K562 (cell line): ENCODE measurements at regions not wholly inside any gene's neighbourhood (a gene's known extent, or its start where the extent isn't known, plus 50 kb on each side); places are given as distances from the start of the nearest gene placed in this dataset.

ENCODE experiments used
- ATAC-seq: fragments of 200-7000 bp; cut with Tn5 transposase; 3 replicates; pipeline ENCODE4 v1.9.1; 2020; ENCODE audit warnings: moderate library complexity
- BruUV-seq: library from RNA; stranded (reverse); fragments of 400-500 nt; replicated peaks from 2 replicates; lab custom pipeline; 2021; lab: Mats Ljungman, UMichigan
- CTCF ChIA-PET: fragments of 300-600 bp; formaldehyde crosslinking; extraction: SDS; loops from one replicate; lab custom pipeline; 2021; ENCODE audit warnings: low intra/inter-chr PET ratio; lab: Yijun Ruan, JAX
- POLR2A ChIA-PET: fragments of 300-600, 350-650 bp; sonication (Branson Sonifier 250); formaldehyde crosslinking; extraction: SDS; loops from one replicate; lab custom pipeline; 2021; ENCODE audit warnings: antibody characterized with exemption, inconsistent platforms; lab: Yijun Ruan, JAX
- DNase-seq, 4 experiments: peaks; one replicate each; pipeline versions ENCODE4 v3.0.0 to v3.0.0-alpha.2; 2011 to 2018; ENCODE audit warnings: low spot score in 3 of 4, mixed read lengths in 3 of 4; ENCODE audit errors: extremely low read depth in 1 of 4
- FAIRE-seq: peaks from 2 replicates; lab custom pipeline; 2011; peaks lifted over from hg19 to GRCh38; lab: Jason Lieb, UNC
- H2AFZ ChIP-seq: 2 replicates; pipeline ENCODE4 v1.6.0; 2011; ENCODE audit warnings: low read depth, low read length, control low read depth, inconsistent platforms
- H3K27ac ChIP-seq: fragments of 200-600 bp; 3 replicates; pipeline ENCODE4 v1.8.0; 2011; ENCODE audit warnings: low read depth, mild to moderate bottlenecking, control low read depth, inconsistent platforms, low read length, moderate library complexity, mixed read lengths; ENCODE audit errors: extremely low read depth
- H3K27me3 ChIP-seq, 2 experiments: fragments of 300-600 bp in 1 of 2; 2 replicates in 1 of 2; 3 replicates in 1 of 2; pipeline versions ENCODE4 v1.6.0 to v1.8.0; 2011; ENCODE audit warnings: inconsistent platforms in 2 of 2, low read length in 2 of 2, mild to moderate bottlenecking in 1 of 2, mixed read lengths in 1 of 2, moderate library complexity in 1 of 2; ENCODE audit not compliant: control insufficient read depth in 2 of 2, insufficient read depth in 2 of 2
- H3K36me3 ChIP-seq: fragments of 300-600 bp; 3 replicates; pipeline ENCODE4 v1.8.0; 2011; ENCODE audit warnings: mild to moderate bottlenecking, low read length, inconsistent platforms; ENCODE audit not compliant: control insufficient read depth, insufficient read depth
- H3K4me1 ChIP-seq, 2 experiments: fragments of 200-600 bp in 1 of 2; replicated peaks in 1 of 2; 2 replicates in 1 of 2; 3 replicates in 1 of 2; pipeline versions ENCODE4 v1.5.1 to v1.8.0; 2011; ENCODE audit warnings: inconsistent platforms in 2 of 2, low read length in 2 of 2, mild to moderate bottlenecking in 1 of 2, mixed read lengths in 1 of 2, moderate library complexity in 1 of 2; ENCODE audit not compliant: control insufficient read depth in 2 of 2, insufficient read depth in 2 of 2
- H3K4me2 ChIP-seq: 2 replicates; pipeline ENCODE4 v1.6.1; 2011; ENCODE audit warnings: low read length, control low read depth, inconsistent platforms, mixed read lengths; ENCODE audit not compliant: insufficient read depth
- H3K4me3 ChIP-seq: fragments of 200-600 bp; sonication (generic), shearing (Covaris generic); 2 replicates; pipeline ENCODE4 v1.5.1; 2016; ENCODE audit warnings: control low read depth, inconsistent platforms
- H3K79me2 ChIP-seq: fragments of 200-600 bp; 3 replicates; pipeline ENCODE4 v1.8.0; 2011; ENCODE audit warnings: low read length, inconsistent platforms; ENCODE audit not compliant: control insufficient read depth, insufficient read depth
- H3K9ac ChIP-seq, 2 experiments: 2 replicates each; pipeline versions ENCODE4 v1.6.0 to v1.6.1; 2011; ENCODE audit warnings: low read depth in 2 of 2, low read length in 2 of 2, control low read depth in 1 of 2, inconsistent platforms in 1 of 2, mild to moderate bottlenecking in 1 of 2, mixed read lengths in 1 of 2; ENCODE audit not compliant: insufficient read depth in 1 of 2
- H3K9me1 ChIP-seq: one replicate; pipeline ENCODE4 v1.6.0; 2011; ENCODE audit warnings: inconsistent platforms, mild to moderate bottlenecking, low read length, moderate library complexity; ENCODE audit not compliant: control insufficient read depth, insufficient read depth
- H3K9me3 ChIP-seq: replicated peaks from 2 replicates; pipeline ENCODE4 v1.5.1; 2011; ENCODE audit warnings: low read depth, low read length, inconsistent platforms; ENCODE audit not compliant: control insufficient read depth, insufficient read depth
- H4K20me1 ChIP-seq: replicated peaks from 2 replicates; pipeline ENCODE4 v1.6.1; 2011; ENCODE audit warnings: low read length, inconsistent platforms, mixed read lengths; ENCODE audit not compliant: control insufficient read depth, insufficient read depth
- CBX2 ChIP-seq: fragments of 200-600 bp; sonication (generic); IDR thresholded peaks from one replicate; pipeline ENCODE4 v1.6.1; 2012; ENCODE audit warnings: mild to moderate bottlenecking, low read length, inconsistent platforms; ENCODE audit not compliant: insufficient read depth, poor library complexity, severe bottlenecking
- CHAMP1 ChIP-seq: fragments of 450-650 bp; IDR thresholded peaks from 2 replicates; pipeline ENCODE4 v1.6.1; 2016; ENCODE audit warnings: mild to moderate bottlenecking
- E2F5 ChIP-seq: sonication (generic); formaldehyde crosslinking; IDR thresholded peaks from 2 replicates; pipeline ENCODE4 v1.8.0; 2022; ENCODE audit warnings: mild to moderate bottlenecking, missing genetic modification reagents
- ELF4 ChIP-seq: fragments of 450-650 bp; formaldehyde crosslinking; IDR thresholded peaks from 2 replicates; pipeline ENCODE4 v1.4.0; 2022; ENCODE audit warnings: missing genetic modification characterization
- FOS ChIP-seq: IDR thresholded peaks from 3 replicates; pipeline ENCODE4 v1.6.1; 2011; ENCODE audit not compliant: insufficient read length; ENCODE audit errors: extremely low read depth
- HCFC1 ChIP-seq: IDR thresholded peaks from 2 replicates; pipeline ENCODE4 v1.6.1; 2012; ENCODE audit warnings: low read depth, low read length, improper control_type of control experiment
- JUN ChIP-seq, 2 experiments: sonication (generic) in 1 of 2; formaldehyde crosslinking in 1 of 2; IDR thresholded peaks; 2 replicates each; pipeline versions ENCODE4 v1.6.1 to v1.8.0; 2012 to 2022; ENCODE audit warnings: borderline replicate concordance in 2 of 2, mild to moderate bottlenecking in 2 of 2, improper control_type of control experiment in 1 of 2, low read depth in 1 of 2, low read length in 1 of 2, missing genetic modification reagents in 1 of 2
- MIER1 ChIP-seq: fragments of 450-650 bp; IDR thresholded peaks from 2 replicates; pipeline ENCODE4 v1.6.1; 2016; ENCODE audit warnings: antibody characterized with exemption, mild to moderate bottlenecking, low read depth
- TBP ChIP-seq: optimal IDR thresholded peaks from 2 replicates; pipeline ENCODE3; 2011; ENCODE audit warnings: low read depth, low read length, improper control_type of control experiment
- ZBTB33 ChIP-seq: sonication (generic); formaldehyde crosslinking; IDR thresholded peaks from 2 replicates; pipeline ENCODE4 v1.8.1; 2023; ENCODE audit warnings: mild to moderate bottlenecking, missing genetic modification reagents
- ZNF274 ChIP-seq: IDR thresholded peaks from 2 replicates; pipeline ENCODE4 v1.6.1; 2011; ENCODE audit warnings: low read depth, mild to moderate bottlenecking, low read length, moderate library complexity, borderline replicate concordance
- ZNF277 ChIP-seq: fragments of 250-450 bp; sonication (Bioruptor Pico); IDR thresholded peaks from 2 replicates; pipeline ENCODE4 v1.8.0; 2022; ENCODE audit warnings: inconsistent platforms, mild to moderate bottlenecking, moderate library complexity, borderline replicate concordance
- WGBS: fragments of 100-300 bp; shearing (Covaris generic); methylation state at CpG from one replicate; pipeline ENCODE4 v1.1.6; 2016; ENCODE audit warnings: low coverage, mixed read lengths; ENCODE audit not compliant: insufficient coverage; ENCODE audit errors: missing lambda C conversion rate; 5-methylcytosine and 5-hydroxymethylcytosine counted together
- in situ Hi-C: fragments of 300-500 bp; cut with MboI; formaldehyde crosslinking; loops from 4 replicates; pipeline ENCODE4 v1.15.0; 2018; ENCODE audit warnings: inconsistent platforms, mixed read lengths
- intact Hi-C: fragments of 100-400 bp; cut with micrococcal nuclease; formaldehyde crosslinking; loops from 2 replicates; pipeline ENCODE4 v1.14.2; 2022

- TF ChIP-seq ZNF277 (CRISPR knock-in tag) (no peak), HCFC1 (no peak), ZBTB33 (CRISPR knock-in tag) (no peak), CBX2 (no peak), TBP (no peak)
- TF ChIP-seq, all 486 proteins: peak for 0
These were observed 141.3 kb downstream of the TSEN15 start (continued) for GRCh38 chr1:184192796-184193195.

GRCh38 chr1:184193451-184193850 is 141.9 kb downstream of the TSEN15 start:
- Histone ChIP-seq H3K79me2 (no peaks in the 10 kb centered on the region), H3K9me3 (no peaks in the 10 kb centered on the region), H3K4me3 (no peak overlapping the region), H3K27me3 (peaks cover 6 to 11% of the 10 kb centered on the region in 2 experiments; a peak in 4 of 5 replicates), H4K20me1 (no peaks in the 10 kb centered on the region), H2AFZ (no peak overlapping the region), H3K9ac (no peak overlapping the region), H3K27ac (no peak overlapping the region), H3K4me2 (no peak overlapping the region), H3K9me1 (no peaks in the 10 kb centered on the region), H3K36me3 (no peaks in the 10 kb centered on the region), H3K4me1 (no peaks in the 10 kb centered on the region)
- in situ Hi-C loops (no loop called here), intact Hi-C loops (no loop called here)
- FAIRE-seq (no peak), DNase-seq (no peak), ATAC-seq (no peak)
- WGBS, result 0% methylated on average over 1 of the region's 1 CpG
- ChIA-PET POLR2A (interaction anchor here (0.7 kb wide), 1 partner anchor 68 kb away, joined by 4 read pairs; no protein-coding TSS in a partner anchor), CTCF (no interaction called here)
- BruUV-seq, result no TSS peak
- TF ChIP-seq FOS (no peak), ZNF274 (no peak), MIER1 (no peak), E2F5 (CRISPR knock-in tag) (no peak), CHAMP1 (no peak), JUN (IDR thresholded peaks at IDR 0.05; ENCODE audit: borderline replicate concordance, low read depth, low read length) (no peak), JUN (CRISPR knock-in tag; IDR thresholded peaks at IDR 0.05; ENCODE audit: borderline replicate concordance) (no peak), ELF4 (CRISPR knock-in tag) (no peak)
